ENCODE measurements at regions not wholly inside any gene's neighbourhood (a gene's known extent, or its start where the extent isn't known, plus 50 kb on each side); places are given as distances from the start of the nearest gene placed in this dataset.
"Not testable (repeated sequence)": the region's sequence is repeated elsewhere in the genome, so short reads cannot be mapped to it uniquely, and the experiment has no call there.

DNA sequence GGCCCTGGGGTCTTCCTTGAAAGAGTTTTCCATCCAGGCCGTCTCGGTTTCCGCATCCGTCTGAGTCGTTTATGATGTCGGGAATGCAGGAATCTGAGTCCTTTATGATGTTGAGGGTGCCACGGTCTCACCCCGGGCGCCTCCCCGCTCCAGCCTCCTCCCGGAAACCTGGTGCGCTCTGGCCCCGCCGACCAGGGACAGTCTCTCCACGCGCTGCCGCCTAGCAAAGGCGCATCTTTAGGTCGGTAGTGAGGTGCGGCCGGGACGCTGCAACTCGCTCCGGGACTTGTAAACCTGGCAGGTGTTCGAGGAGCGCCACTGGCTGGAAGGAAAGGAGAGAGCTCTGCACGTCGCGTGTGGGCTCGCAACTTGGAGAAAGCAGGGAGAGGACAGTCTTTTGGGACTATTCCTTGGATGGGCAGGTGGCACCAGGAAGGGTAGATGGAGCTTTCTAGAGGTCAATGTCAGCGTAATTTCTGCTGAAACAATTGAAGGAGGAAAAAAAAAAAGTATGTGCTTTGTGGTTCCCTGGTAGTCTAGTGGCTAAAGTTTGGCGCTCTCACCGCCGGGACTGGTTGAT, 132.0 kb downstream of the FAM72B start:
- DNase-seq (ENCODE audit: low spot score) = not testable (repeated sequence)

- DNase-seq (ENCODE audit: low spot score) = not testable (repeated sequence)
These were observed 129.2 kb downstream of the FAM72B start for GRCh38 chr1:121054928-121055327.

- DNase-seq (ENCODE audit: low spot score) = not testable (repeated sequence)
These were observed 117.2 kb downstream of the FAM72B start for GRCh38 chr1:121066925-121067324.

- DNase-seq (ENCODE audit: low spot score) = not testable (repeated sequence)
These were observed 115.2 kb downstream of the FAM72B start for GRCh38 chr1:121068738-121069499.

DNA sequence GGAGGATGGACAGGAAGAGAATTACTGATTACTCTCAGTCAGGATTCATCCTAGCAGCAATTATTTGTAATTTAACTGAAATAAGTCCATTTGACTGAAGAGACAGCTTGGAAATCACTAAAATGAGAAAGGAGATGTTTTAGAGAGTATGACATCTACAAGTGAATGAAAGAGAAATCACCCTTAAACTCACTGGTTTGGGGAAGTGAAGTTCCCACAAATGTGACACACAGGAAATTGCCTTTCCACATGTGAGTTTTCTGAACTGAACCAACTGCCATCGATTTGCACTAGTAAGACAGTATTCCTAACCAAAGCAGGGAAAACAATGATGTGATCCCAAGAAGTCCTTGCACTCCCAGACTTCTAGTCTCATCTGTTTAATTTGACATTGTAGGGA, 110.3 kb downstream of the FAM72B start:
- not testable (repeated sequence) for DNase-seq (ENCODE audit: low spot score)

DNA sequence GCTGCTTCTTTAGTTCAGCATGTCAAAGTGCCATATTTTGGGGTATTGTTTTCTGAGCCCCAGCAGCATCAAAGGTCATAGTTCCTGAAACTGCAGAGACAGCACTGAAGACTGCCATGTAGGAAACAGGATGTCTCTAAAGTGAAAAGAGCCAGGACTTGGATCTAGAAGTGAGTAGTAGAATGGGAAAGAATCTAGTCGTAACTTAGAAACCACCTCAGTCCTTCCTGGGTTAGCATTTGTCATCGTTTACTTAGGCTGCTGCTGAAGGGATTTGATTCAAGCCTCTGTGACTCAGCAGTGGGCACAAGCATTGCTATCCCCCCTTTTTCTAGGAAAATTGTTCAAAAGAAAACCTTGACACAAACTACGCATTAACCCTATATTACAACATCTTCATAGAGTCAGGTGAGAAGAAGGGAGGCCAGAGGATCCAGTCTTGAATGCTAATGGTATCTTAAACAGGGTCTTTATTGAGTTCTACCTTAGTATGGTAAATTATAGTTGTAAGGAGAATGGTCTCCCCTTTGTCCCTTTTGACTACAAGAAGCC, 108.8 kb downstream of the FAM72B start:
- not testable (repeated sequence) for DNase-seq (ENCODE audit: low spot score)

DNA sequence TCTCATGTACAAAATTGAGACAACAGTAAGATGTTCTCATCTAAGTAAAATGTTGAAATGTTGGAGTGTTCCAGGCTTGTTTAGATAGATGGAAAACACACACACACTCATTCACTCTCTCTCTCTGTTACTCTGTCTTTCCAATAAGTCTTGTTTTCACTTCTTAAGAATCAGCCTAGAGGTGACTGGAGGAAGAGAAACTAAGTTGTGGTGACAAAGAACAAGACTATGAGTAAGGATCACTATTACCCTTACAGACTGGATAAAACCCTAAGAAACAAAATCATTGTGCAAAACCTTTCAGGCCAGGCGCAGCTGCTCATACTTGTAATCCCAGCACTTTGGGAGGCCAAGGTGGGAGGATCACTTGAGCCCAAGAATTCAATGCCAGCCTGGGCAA, 107.5 kb downstream of the FAM72B start:
- DNase-seq (ENCODE audit: low spot score) = not testable (repeated sequence)

DNA sequence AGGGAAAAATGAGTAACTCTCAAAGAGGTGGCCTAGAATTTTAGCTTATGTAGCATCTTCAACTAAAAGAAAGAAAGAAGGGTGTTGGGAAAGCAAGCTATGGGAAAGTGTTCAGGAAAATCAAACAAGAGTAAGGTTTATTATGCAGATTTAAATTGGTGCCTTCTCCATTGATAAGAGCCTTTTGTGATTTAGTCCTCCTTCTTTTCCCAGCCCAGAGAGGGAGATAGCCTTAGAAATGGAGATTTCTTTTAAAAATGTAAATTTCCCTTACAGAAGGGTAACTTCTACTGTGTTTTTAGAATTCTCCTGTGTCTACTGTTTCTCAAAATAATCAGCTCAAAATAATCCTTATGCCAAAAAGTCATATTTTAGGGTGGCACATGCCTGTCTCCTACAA, 104.5 kb downstream of the FAM72B start:
- DNase-seq (ENCODE audit: low spot score) = not testable (repeated sequence)

GRCh38 chr1:121080197-121080903, 103.8 kb downstream of the FAM72B start:
- not testable (repeated sequence) for DNase-seq (ENCODE audit: low spot score)

DNA sequence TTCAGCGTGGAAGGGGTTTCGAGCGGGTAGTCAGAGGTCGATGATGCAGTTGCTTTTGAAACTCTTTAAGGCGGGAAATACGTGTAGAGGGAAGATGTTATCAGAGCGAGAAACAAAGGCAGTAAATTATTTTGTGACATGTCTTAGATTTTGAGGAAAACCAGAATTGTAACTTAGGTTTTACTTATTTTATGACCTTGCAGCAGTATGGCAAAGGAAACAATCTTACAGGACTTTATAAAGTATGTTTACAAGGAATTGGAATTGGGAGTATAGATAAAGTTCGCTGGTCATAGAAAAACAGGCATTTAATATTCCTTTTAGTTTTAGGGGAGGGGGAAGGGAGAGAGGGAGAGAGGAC, 103.3 kb downstream of the FAM72B start:
- DNase-seq (ENCODE audit: low spot score) = not testable (repeated sequence)

- DNase-seq (ENCODE audit: low spot score) = not testable (repeated sequence)
These were observed 102.4 kb downstream of the FAM72B start for GRCh38 chr1:121081625-121082199.

DNA sequence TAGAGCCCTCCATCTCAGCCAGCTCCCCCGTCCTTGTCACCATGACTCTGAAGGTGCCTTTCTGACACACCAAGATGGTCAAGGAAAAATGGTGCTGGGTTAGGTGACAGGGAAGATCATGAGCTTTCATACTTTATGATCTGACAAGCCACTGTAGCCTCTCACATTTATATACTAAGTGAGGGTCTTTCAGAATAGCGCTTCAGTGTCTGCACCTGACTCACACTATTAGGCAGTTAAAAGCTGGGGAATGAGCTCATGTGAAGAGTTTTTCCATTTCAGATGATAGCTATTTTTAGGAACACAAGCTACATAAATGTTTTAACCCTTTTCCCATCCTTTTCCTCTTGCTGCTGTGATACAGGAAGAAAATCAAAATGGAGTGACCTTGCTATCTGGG, 101.1 kb downstream of the FAM72B start:
- not testable (repeated sequence) for DNase-seq (ENCODE audit: low spot score)

DNA sequence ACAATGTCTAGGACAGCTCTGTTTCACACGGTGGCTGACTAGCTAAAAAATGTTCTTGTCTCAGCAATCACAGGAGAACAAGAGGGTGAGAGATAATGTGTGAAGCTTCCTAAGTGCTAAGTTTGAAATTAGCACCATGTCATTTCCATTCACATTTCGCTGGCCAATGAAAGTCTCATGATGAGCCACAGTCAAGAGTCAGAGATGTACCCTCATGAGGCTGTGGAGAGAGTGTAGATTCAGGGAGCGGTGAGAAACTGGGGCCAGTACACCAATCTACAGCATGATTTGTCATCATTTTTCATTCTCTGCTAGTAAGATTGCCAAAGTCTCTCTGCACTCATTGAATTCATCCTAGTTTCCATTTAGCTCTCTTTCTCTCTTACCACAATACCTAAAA, 97.9 kb downstream of the FAM72B start:
- not testable (repeated sequence) for DNase-seq (ENCODE audit: low spot score)

DNA sequence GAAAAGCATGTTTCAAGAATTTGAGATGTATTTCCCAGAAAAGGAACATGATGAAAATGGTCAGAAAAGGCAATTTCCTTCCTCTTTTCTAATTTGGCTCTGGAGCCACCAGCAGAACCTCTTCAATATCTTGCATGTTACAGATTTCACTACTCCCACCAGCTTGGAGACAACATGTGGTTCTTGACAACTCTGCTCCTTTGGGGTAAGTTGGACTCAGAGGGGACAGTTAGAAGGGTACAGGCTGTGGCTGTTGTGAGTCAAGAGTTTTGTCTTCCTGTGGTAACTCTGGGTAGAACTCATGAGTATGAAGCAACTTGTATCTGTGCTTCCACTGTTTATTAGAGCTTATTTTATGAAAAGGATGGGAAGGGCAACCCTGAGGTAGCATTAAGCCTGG, 96.9 kb downstream of the FAM72B start:
- not testable (repeated sequence) for DNase-seq (ENCODE audit: low spot score)

DNA sequence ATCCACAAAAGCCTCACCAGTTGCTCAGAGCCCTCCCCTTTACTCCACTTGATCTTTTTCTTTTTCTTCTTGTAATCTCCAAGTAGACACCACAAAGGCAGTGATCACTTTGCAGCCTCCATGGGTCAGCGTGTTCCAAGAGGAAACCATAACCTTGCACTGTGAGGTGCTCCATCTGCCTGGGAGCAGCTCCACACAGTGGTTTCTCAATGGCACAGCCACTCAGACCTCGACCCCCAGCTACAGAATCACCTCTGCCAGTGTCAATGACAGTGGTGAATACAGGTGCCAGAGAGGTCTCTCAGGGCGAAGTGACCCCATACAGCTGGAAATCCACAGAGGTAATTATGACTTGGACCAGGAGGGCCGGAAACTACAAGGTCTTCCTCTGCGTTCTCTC, 95.6 kb downstream of the FAM72B start:
- DNase-seq (ENCODE audit: low spot score) = not testable (repeated sequence)

- not testable (repeated sequence) for DNase-seq (ENCODE audit: low spot score)
These were observed 91.7 kb downstream of the FAM72B start for GRCh38 chr1:121092329-121092968.

DNA sequence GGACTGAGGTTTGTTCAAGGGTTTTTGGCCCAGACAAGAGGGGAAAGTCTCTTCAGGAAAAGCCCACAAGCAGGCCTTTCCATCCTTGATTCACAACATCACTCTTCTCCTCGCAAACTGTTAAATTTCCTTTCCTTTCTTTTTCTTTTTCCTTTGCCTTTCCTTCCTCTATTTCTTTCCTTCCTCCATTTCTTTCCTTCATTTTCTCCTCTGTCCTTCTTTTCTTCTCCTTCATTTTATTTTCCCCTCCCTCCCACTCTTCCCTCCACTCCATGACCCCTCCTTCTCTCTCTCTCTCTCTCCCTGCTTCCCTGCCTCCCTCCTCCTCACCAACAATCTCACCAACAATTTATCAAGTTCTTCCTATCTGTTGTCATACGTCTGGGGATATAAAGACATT, 89.1 kb downstream of the FAM72B start:
- not testable (repeated sequence) for DNase-seq (ENCODE audit: low spot score)

DNA sequence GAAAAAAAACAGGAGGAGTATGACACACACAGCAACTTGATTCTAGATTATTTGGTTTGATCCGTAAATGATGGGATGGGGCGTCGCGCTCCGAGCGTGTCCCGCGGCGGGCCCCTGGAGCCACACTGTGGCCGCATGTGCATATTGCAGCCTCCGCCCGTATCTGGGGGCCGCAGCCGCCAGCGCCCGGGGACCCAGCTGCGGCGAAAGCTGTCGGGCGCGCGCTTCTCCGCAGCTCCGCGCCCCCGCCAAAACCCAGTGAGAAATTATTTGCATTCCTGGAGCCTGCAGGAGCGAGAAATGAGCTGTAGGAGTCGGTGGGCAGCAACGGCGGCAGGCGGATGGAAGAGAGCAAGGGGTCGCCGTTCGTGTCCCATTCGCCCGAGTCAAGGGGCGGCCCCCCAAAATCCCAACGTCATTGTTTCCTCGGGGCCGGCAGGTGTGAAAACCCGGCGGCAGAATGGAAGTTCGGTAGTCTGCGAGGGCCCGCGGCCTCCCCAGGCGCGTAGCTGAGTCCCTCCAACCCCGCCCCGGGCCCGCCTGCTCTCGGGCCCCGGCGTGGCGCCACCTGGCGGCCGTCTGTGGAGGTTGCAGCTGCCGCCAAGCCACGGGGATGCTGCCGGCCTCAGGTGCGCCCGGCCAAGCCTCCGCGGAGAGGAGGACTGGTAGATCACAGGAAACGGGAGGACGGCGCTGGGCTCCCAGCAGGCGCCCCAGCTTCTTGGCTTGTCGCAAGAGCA, 86.8 kb downstream of the FAM72B start:
- peak; percentile 54 for DNase-seq (ENCODE audit: low spot score)

DNA sequence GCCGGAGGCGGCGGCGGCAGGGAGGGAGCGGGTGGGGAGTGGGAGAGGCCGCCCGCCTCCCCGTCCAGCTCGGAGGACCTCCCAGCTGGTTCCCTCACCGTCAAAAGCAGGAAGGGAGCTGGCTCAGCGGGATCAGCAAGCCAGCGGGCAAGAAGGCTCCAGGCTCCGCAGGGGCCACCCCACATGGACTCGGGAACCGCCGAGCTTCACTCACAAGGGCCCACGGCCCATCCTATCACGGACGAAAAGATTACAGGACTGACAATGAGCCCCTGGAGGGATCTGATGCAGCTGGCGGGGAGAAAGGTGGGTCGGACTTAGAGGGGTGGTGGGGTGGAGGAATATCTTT, 86.3 kb downstream of the FAM72B start:
- DNase-seq (ENCODE audit: low spot score) = not testable (repeated sequence)

GRCh38 chr1:121109025-121109424, 75.1 kb downstream of the FAM72B start:
- not testable (repeated sequence) for DNase-seq (ENCODE audit: low spot score)
